HCT116 (cell line): ENCODE measurements at regions not wholly inside any gene's neighbourhood (a gene's known extent, or its start where the extent isn't known, plus 50 kb on each side); places are given as distances from the start of the nearest gene placed in this dataset.

Source experiments
- CEBPB ChIP-seq: IDR thresholded peaks from 2 replicates; pipeline ENCODE4 v1.6.1; 2012; ENCODE audit warnings: low read depth
- EZH2 ChIP-seq: fragments of 200-600 bp; sonication (generic); IDR thresholded peaks from 2 replicates; pipeline ENCODE4 v1.6.1; 2017; ENCODE audit warnings: antibody characterized with exemption, mixed run types
- EZH2phosphoT487 ChIP-seq: fragments of 200-600 bp; IDR thresholded peaks from 2 replicates; pipeline ENCODE4 v1.6.1; 2018; ENCODE audit warnings: antibody characterized with exemption, borderline replicate concordance

- no peak for TF ChIP-seq CEBPB
- no peak for TF ChIP-seq EZH2
- no peak for TF ChIP-seq EZH2phosphoT487
These were observed 225.9 kb downstream of the SEC14L1 start for GRCh38 chr17:77366558-77367245.
